ENCODE measurements at regions not wholly inside any gene's neighbourhood (a gene's known extent, or its start where the extent isn't known, plus 50 kb on each side); places are given as distances from the start of the nearest gene placed in this dataset.

- Histone ChIP-seq H2AFZ (ENCODE audit: insufficient read depth, low read length, poor library complexity) (no peak overlapping the region), H3K27ac (ENCODE audit: low read depth, low read length) (no peak overlapping the region), H4K91ac (ENCODE audit: low read depth, low read length) (no peak overlapping the region), H3K4me2 (ENCODE audit: low read length) (no peak overlapping the region), H3K18ac (ENCODE audit: low read length) (no peak overlapping the region), H2BK120ac (ENCODE audit: insufficient read depth, low read length, poor library complexity) (no peak overlapping the region), H3K9me3 (ENCODE audit: insufficient read depth, low read depth, low read length) (no peaks in the 10 kb centered on the region), H2AK5ac (ENCODE audit: low read length) (no peak overlapping the region), H3K27me3 (ENCODE audit: insufficient read depth, low read length) (no peaks in the 10 kb centered on the region), H3K23ac (ENCODE audit: low read length) (no peak overlapping the region), H3K4me1 (ENCODE audit: control insufficient read depth in 1 of 2, insufficient read depth in 2 of 2, low read length in 2 of 2) (peaks cover 0 to 7% of the 10 kb centered on the region in 2 experiments), H3K79me2 (ENCODE audit: control insufficient read depth, insufficient read depth, low read length, poor library complexity) (no peaks in the 10 kb centered on the region), H3K14ac (ENCODE audit: low read length) (no peak overlapping the region), H3K4me3 (ENCODE audit: low read depth, low read length) (no peak overlapping the region), H2BK12ac (ENCODE audit: low read length) (no peak overlapping the region), H3K9ac (ENCODE audit: low read length) (no peak overlapping the region), H3K36me3 (ENCODE audit: control insufficient read depth in 1 of 2, insufficient read depth in 2 of 2, low read length in 2 of 2) (no peaks in the 10 kb centered on the region), H4K12ac (ENCODE audit: low read depth, low read length) (no peak overlapping the region), H2BK5ac (ENCODE audit: low read depth, low read length, poor library complexity) (no peak overlapping the region), H3K79me1 (ENCODE audit: low read length) (peaks cover 2% of the 10 kb centered on the region), H3K4ac (ENCODE audit: low read depth, low read length) (no peak overlapping the region), H4K8ac (ENCODE audit: low read depth, low read length) (no peak overlapping the region)
- no CpG with 5 or more reads among the region's 2 CpGs for WGBS (ENCODE audit: extremely low coverage, insufficient coverage, insufficient read length)
- DNase-seq, result no peak
Observed at GRCh38 chr3:34365771-34366170, 567.3 kb downstream of the PDCD6IP start.

- H2BK5ac ChIP-seq (ENCODE audit: low read depth, low read length, poor library complexity), result no peak overlapping the region
- H3K79me1 ChIP-seq (ENCODE audit: low read length), result peaks cover 2% of the 10 kb centered on the region
- H3K9me3 ChIP-seq (ENCODE audit: insufficient read depth, low read depth, low read length), result no peaks in the 10 kb centered on the region
- H3K27me3 ChIP-seq (ENCODE audit: insufficient read depth, low read length), result no peaks in the 10 kb centered on the region
- H3K4me3 ChIP-seq (ENCODE audit: low read depth, low read length), result no peak overlapping the region
- H4K8ac ChIP-seq (ENCODE audit: low read depth, low read length), result no peak overlapping the region
- no peaks in the 10 kb centered on the region for H3K79me2 ChIP-seq (ENCODE audit: control insufficient read depth, insufficient read depth, low read length, poor library complexity)
- H4K12ac ChIP-seq (ENCODE audit: low read depth, low read length), result no peak overlapping the region
- WGBS (ENCODE audit: extremely low coverage, insufficient coverage, insufficient read length), result no CpG with 5 or more reads among the region's 1 CpG
- no peak overlapping the region for H2BK120ac ChIP-seq (ENCODE audit: insufficient read depth, low read length, poor library complexity)
- no peak overlapping the region for H2AFZ ChIP-seq (ENCODE audit: insufficient read depth, low read length, poor library complexity)
- no peak overlapping the region for H3K27ac ChIP-seq (ENCODE audit: low read depth, low read length)
- no peak overlapping the region for H3K4ac ChIP-seq (ENCODE audit: low read depth, low read length)
- peak; percentile 35 to 75 for DNase-seq
- no peak overlapping the region for H3K23ac ChIP-seq (ENCODE audit: low read length)
- peaks cover 0 to 7% of the 10 kb centered on the region in 2 experiments for H3K4me1 ChIP-seq (ENCODE audit: control insufficient read depth in 1 of 2, insufficient read depth in 2 of 2, low read length in 2 of 2)
- H4K91ac ChIP-seq (ENCODE audit: low read depth, low read length), result no peak overlapping the region
- no peak overlapping the region for H2AK5ac ChIP-seq (ENCODE audit: low read length)
- H3K18ac ChIP-seq (ENCODE audit: low read length), result no peak overlapping the region
- no peaks in the 10 kb centered on the region for H3K36me3 ChIP-seq (ENCODE audit: control insufficient read depth in 1 of 2, insufficient read depth in 2 of 2, low read length in 2 of 2)
- H3K14ac ChIP-seq (ENCODE audit: low read length), result no peak overlapping the region
- H3K9ac ChIP-seq (ENCODE audit: low read length), result no peak overlapping the region
- H2BK12ac ChIP-seq (ENCODE audit: low read length), result no peak overlapping the region
- no peak overlapping the region for H3K4me2 ChIP-seq (ENCODE audit: low read length)
Observed at GRCh38 chr3:34367521-34367920, 569.1 kb downstream of the PDCD6IP start.

- Histone ChIP-seq H3K36me3 (ENCODE audit: control insufficient read depth in 1 of 2, insufficient read depth in 2 of 2, low read length in 2 of 2) (no peaks in the 10 kb centered on the region), H2BK120ac (ENCODE audit: insufficient read depth, low read length, poor library complexity) (no peak overlapping the region), H3K79me2 (ENCODE audit: control insufficient read depth, insufficient read depth, low read length, poor library complexity) (no peaks in the 10 kb centered on the region), H2AFZ (ENCODE audit: insufficient read depth, low read length, poor library complexity) (no peak overlapping the region), H3K4me3 (ENCODE audit: low read depth, low read length) (no peak overlapping the region), H2AK5ac (ENCODE audit: low read length) (no peak overlapping the region), H3K4me1 (ENCODE audit: control insufficient read depth in 1 of 2, insufficient read depth in 2 of 2, low read length in 2 of 2) (peaks cover 0 to 10% of the 10 kb centered on the region in 2 experiments), H3K23ac (ENCODE audit: low read length) (no peak overlapping the region), H3K27ac (ENCODE audit: low read depth, low read length) (no peak overlapping the region), H3K27me3 (ENCODE audit: insufficient read depth, low read length) (no peaks in the 10 kb centered on the region), H3K4me2 (ENCODE audit: low read length) (no peak overlapping the region), H4K91ac (ENCODE audit: low read depth, low read length) (no peak overlapping the region), H3K9me3 (ENCODE audit: insufficient read depth, low read depth, low read length) (no peaks in the 10 kb centered on the region), H3K79me1 (ENCODE audit: low read length) (no peaks in the 10 kb centered on the region), H4K12ac (ENCODE audit: low read depth, low read length) (no peak overlapping the region), H2BK5ac (ENCODE audit: low read depth, low read length, poor library complexity) (no peak overlapping the region), H3K4ac (ENCODE audit: low read depth, low read length) (no peak overlapping the region), H3K14ac (ENCODE audit: low read length) (no peak overlapping the region), H4K8ac (ENCODE audit: low read depth, low read length) (no peak overlapping the region), H3K9ac (ENCODE audit: low read length) (no peak overlapping the region), H2BK12ac (ENCODE audit: low read length) (no peak overlapping the region), H3K18ac (ENCODE audit: low read length) (no peak overlapping the region)
- no peak for DNase-seq
Observed at GRCh38 chr3:34374521-34374920, 576.1 kb downstream of the PDCD6IP start.

- Histone ChIP-seq H2AK5ac (ENCODE audit: low read length) (no peak overlapping the region), H2AFZ (ENCODE audit: insufficient read depth, low read length, poor library complexity) (no peak overlapping the region), H3K27ac (ENCODE audit: low read depth, low read length) (no peak overlapping the region), H3K79me1 (ENCODE audit: low read length) (no peaks in the 10 kb centered on the region), H3K18ac (ENCODE audit: low read length) (no peak overlapping the region), H3K14ac (ENCODE audit: low read length) (no peak overlapping the region), H3K9ac (ENCODE audit: low read length) (no peak overlapping the region), H2BK120ac (ENCODE audit: insufficient read depth, low read length, poor library complexity) (no peak overlapping the region), H2BK5ac (ENCODE audit: low read depth, low read length, poor library complexity) (no peak overlapping the region), H3K4me2 (ENCODE audit: low read length) (no peak overlapping the region), H3K9me3 (ENCODE audit: insufficient read depth, low read depth, low read length) (no peaks in the 10 kb centered on the region), H3K4me3 (ENCODE audit: low read depth, low read length) (no peak overlapping the region), H3K4me1 (ENCODE audit: control insufficient read depth in 1 of 2, insufficient read depth in 2 of 2, low read length in 2 of 2) (peaks cover 0 to 10% of the 10 kb centered on the region in 2 experiments), H3K23ac (ENCODE audit: low read length) (no peak overlapping the region), H2BK12ac (ENCODE audit: low read length) (no peak overlapping the region), H3K4ac (ENCODE audit: low read depth, low read length) (no peak overlapping the region), H4K12ac (ENCODE audit: low read depth, low read length) (no peak overlapping the region), H3K79me2 (ENCODE audit: control insufficient read depth, insufficient read depth, low read length, poor library complexity) (no peaks in the 10 kb centered on the region), H3K27me3 (ENCODE audit: insufficient read depth, low read length) (no peaks in the 10 kb centered on the region), H4K91ac (ENCODE audit: low read depth, low read length) (no peak overlapping the region), H3K36me3 (ENCODE audit: control insufficient read depth in 1 of 2, insufficient read depth in 2 of 2, low read length in 2 of 2) (no peaks in the 10 kb centered on the region), H4K8ac (ENCODE audit: low read depth, low read length) (no peak overlapping the region)
- DNase-seq, result no peak
- 100% methylated on average over 2 of the region's 4 CpGs for WGBS (ENCODE audit: extremely low coverage, insufficient coverage, insufficient read length)
Observed at GRCh38 chr3:34376691-34377090, 578.3 kb downstream of the PDCD6IP start.

Data from trophoblast cell (in vitro differentiated cells and primary cell).